ENCODE measurements at regions not wholly inside any gene's neighbourhood (a gene's known extent, or its start where the extent isn't known, plus 50 kb on each side); places are given as distances from the start of the nearest gene placed in this dataset.

- CTCF ChIA-PET, result no interaction called here
- Histone ChIP-seq H3K36me3 (ENCODE audit: low read depth) (no peaks in the 10 kb centered on the region), H3K4me3 (no peak overlapping the region), H3K9me3 (ENCODE audit: insufficient read depth, low read depth) (no peaks in the 10 kb centered on the region), H3K9me2 (ENCODE audit: insufficient read depth) (no peaks in the 10 kb centered on the region; the same call in 1 of the 2 replicates), H3K27ac (no peak overlapping the region), H3K79me2 (ENCODE audit: low read depth) (no peaks in the 10 kb centered on the region), H3K4me2 (no peak overlapping the region), H3F3A (ENCODE audit: insufficient read depth, low read depth) (0 out of 2 replicates have a peak, but pooled peaks cover 3% of the 10 kb centered on the region), H4K20me1 (ENCODE audit: insufficient read depth) (no peaks in the 10 kb centered on the region), H3K4me1 (replicated peaks; ENCODE audit: insufficient read depth) (no peaks in the 10 kb centered on the region), H3K27me3 (ENCODE audit: insufficient read depth, low read depth) (no peaks in the 10 kb centered on the region; the same call in 1 of the 2 replicates), H2AFZ (no peak overlapping the region)
- BruUV-seq (replicated peaks), result no TSS peak
- POLR2A ChIA-PET (ENCODE audit: unreplicated experiment), result no interaction called here
- intact Hi-C loops (cut with micrococcal nuclease; ENCODE audit: unreplicated experiment), result no loop called here
- no peak for DNase-seq
- TF ChIP-seq EZH2 (IDR thresholded peaks at IDR 0.05; ENCODE audit: low read depth), result no peak
- TF ChIP-seq CTCF (conservative IDR thresholded peaks at IDR 0.05), result no peak
Measured at GRCh38 chr10:47186941-47187340, 113.1 kb upstream of the GDF10 start.

GRCh38 chr10:47187592-47187991, 112.4 kb upstream of the GDF10 start:
- TF ChIP-seq EZH2 (IDR thresholded peaks at IDR 0.05; ENCODE audit: low read depth) (no peak), CTCF (conservative IDR thresholded peaks at IDR 0.05) (no peak)
- Histone ChIP-seq H3K27ac (no peak overlapping the region), H3K9me2 (ENCODE audit: insufficient read depth) (no peaks in the 10 kb centered on the region), H3F3A (ENCODE audit: insufficient read depth, low read depth) (0 out of 2 replicates have a peak, but pooled peaks cover 3% of the 10 kb centered on the region), H3K4me2 (no peak overlapping the region), H3K27me3 (ENCODE audit: insufficient read depth, low read depth) (no peaks in the 10 kb centered on the region; the same call in 1 of the 2 replicates), H3K9me3 (ENCODE audit: insufficient read depth, low read depth) (no peaks in the 10 kb centered on the region), H3K4me1 (replicated peaks; ENCODE audit: insufficient read depth) (no peaks in the 10 kb centered on the region), H3K79me2 (ENCODE audit: low read depth) (no peaks in the 10 kb centered on the region), H2AFZ (no peak overlapping the region), H3K36me3 (ENCODE audit: low read depth) (no peaks in the 10 kb centered on the region), H4K20me1 (ENCODE audit: insufficient read depth) (no peaks in the 10 kb centered on the region), H3K4me3 (no peak overlapping the region)
- BruUV-seq (replicated peaks), result no TSS peak
- DNase-seq, result no peak
- POLR2A ChIA-PET (ENCODE audit: unreplicated experiment), result no interaction called here
- intact Hi-C loops (cut with micrococcal nuclease; ENCODE audit: unreplicated experiment), result no loop called here
- CTCF ChIA-PET, result no interaction called here

GRCh38 chr10:47188156-47188555, 111.8 kb upstream of the GDF10 start:
- no peak for TF ChIP-seq CTCF (conservative IDR thresholded peaks at IDR 0.05)
- TF ChIP-seq EZH2 (IDR thresholded peaks at IDR 0.05; ENCODE audit: low read depth), result no peak
- Histone ChIP-seq H3F3A (ENCODE audit: insufficient read depth, low read depth) (0 out of 2 replicates have a peak, but pooled peaks cover 3% of the 10 kb centered on the region), H3K79me2 (ENCODE audit: low read depth) (no peaks in the 10 kb centered on the region), H3K4me3 (no peak overlapping the region), H3K4me2 (no peak overlapping the region), H3K9me3 (ENCODE audit: insufficient read depth, low read depth) (no peaks in the 10 kb centered on the region), H4K20me1 (ENCODE audit: insufficient read depth) (no peaks in the 10 kb centered on the region), H3K4me1 (replicated peaks; ENCODE audit: insufficient read depth) (no peaks in the 10 kb centered on the region), H2AFZ (no peak overlapping the region), H3K36me3 (ENCODE audit: low read depth) (no peaks in the 10 kb centered on the region), H3K9me2 (ENCODE audit: insufficient read depth) (no peaks in the 10 kb centered on the region), H3K27ac (no peak overlapping the region), H3K27me3 (ENCODE audit: insufficient read depth, low read depth) (no peaks in the 10 kb centered on the region; the same call in 1 of the 2 replicates)
- no TSS peak for BruUV-seq (replicated peaks)
- CTCF ChIA-PET, result no interaction called here
- DNase-seq, result no peak
- POLR2A ChIA-PET (ENCODE audit: unreplicated experiment), result no interaction called here
- intact Hi-C loops (cut with micrococcal nuclease; ENCODE audit: unreplicated experiment), result no loop called here
